COLO829 (cell line): ENCODE measurements at regions not wholly inside any gene's neighbourhood (a gene's known extent, or its start where the extent isn't known, plus 50 kb on each side); places are given as distances from the start of the nearest gene placed in this dataset.
"Not testable (repeated sequence)": the region's sequence is repeated elsewhere in the genome, so short reads cannot be mapped to it uniquely, and the experiment has no call there.

Source experiments
- DNase-seq: peaks from one replicate; pipeline ENCODE4 v3.0.0; 2012; ENCODE audit warnings: low spot score

- DNase-seq = no peak
These were observed 285.8 kb downstream of the TMX3 start for GRCh38 chr18:68429111-68429510.

GRCh38 chr18:68428661-68429060 is 286.2 kb downstream of the TMX3 start:
- no peak for DNase-seq

GRCh38 chr18:68427951-68428401 is 286.9 kb downstream of the TMX3 start:
- peak; percentile 35 for DNase-seq

GRCh38 chr18:68426731-68427315 is 288.1 kb downstream of the TMX3 start:
- no peak for DNase-seq

GRCh38 chr18:68418881-68419280 is 296.0 kb downstream of the TMX3 start:
- no peak for DNase-seq

GRCh38 chr18:68418226-68418868 is 296.6 kb downstream of the TMX3 start:
- no peak for DNase-seq

GRCh38 chr18:68417826-68418225 is 297.1 kb downstream of the TMX3 start:
- no peak for DNase-seq

- no peak for DNase-seq
These were observed 297.6 kb downstream of the TMX3 start for GRCh38 chr18:68417166-68417799.

GRCh38 chr18:68414407-68414806 is 300.5 kb downstream of the TMX3 start:
- DNase-seq = no peak

GRCh38 chr18:68409576-68409975 is 305.3 kb downstream of the TMX3 start:
- DNase-seq = no peak

- peak; percentile 2 for DNase-seq
These were observed 308.1 kb downstream of the TMX3 start for GRCh38 chr18:68406761-68407160.

- DNase-seq = peak; percentile 23
These were observed 312.1 kb downstream of the TMX3 start for GRCh38 chr18:68402784-68403183.

GRCh38 chr18:68400889-68401288 is 314.0 kb downstream of the TMX3 start:
- no peak for DNase-seq

- DNase-seq = no peak
These were observed 315.2 kb downstream of the TMX3 start for GRCh38 chr18:68399721-68400120.

- no peak for DNase-seq
These were observed 317.5 kb downstream of the TMX3 start for GRCh38 chr18:68397241-68398035.

- peak; percentile 6 for DNase-seq
These were observed 320.2 kb downstream of the TMX3 start for GRCh38 chr18:68394705-68395104.

GRCh38 chr18:68391801-68392200 is 323.1 kb downstream of the TMX3 start:
- no peak for DNase-seq

GRCh38 chr18:68387246-68387645 is 327.7 kb downstream of the TMX3 start:
- no peak for DNase-seq

GRCh38 chr18:68383979-68384378 is 330.9 kb downstream of the TMX3 start:
- not testable (repeated sequence) for DNase-seq

- DNase-seq = no peak
These were observed 338.0 kb downstream of the TMX3 start for GRCh38 chr18:68376926-68377325.

- DNase-seq = no peak
These were observed 352.0 kb downstream of the TMX3 start for GRCh38 chr18:68362907-68363306.

- no peak for DNase-seq
These were observed 359.3 kb downstream of the TMX3 start for GRCh38 chr18:68355637-68356036.

GRCh38 chr18:68354176-68354575 is 360.7 kb downstream of the TMX3 start:
- no peak for DNase-seq
